GM18951 (cell line): ENCODE measurements at regions not wholly inside any gene's neighbourhood (a gene's known extent, or its start where the extent isn't known, plus 50 kb on each side); places are given as distances from the start of the nearest gene placed in this dataset.

Source experiments
- POLR2A ChIP-seq: IDR thresholded peaks from 4 replicates; pipeline ENCODE4 v1.6.1; 2011; ENCODE audit warnings: mild to moderate bottlenecking; ENCODE audit not compliant: insufficient read length, insufficient read depth; ENCODE audit errors: extremely low read depth
- in situ Hi-C: fragments of 300-500 bp; cut with MboI; formaldehyde crosslinking; loops from one replicate; pipeline ENCODE4 v1.12.0; 2022; ENCODE audit warnings: low sequenced_read_pairs, mixed read lengths, inconsistent platforms; ENCODE audit not compliant: unreplicated experiment

GRCh38 chr10:10662716-10663408 is 354.8 kb upstream of the CELF2 start:
- in situ Hi-C loops, result no loop called here
- TF ChIP-seq POLR2A, result no peak

- in situ Hi-C loops, result no loop called here
- TF ChIP-seq POLR2A, result no peak
These were observed 354.1 kb upstream of the CELF2 start for GRCh38 chr10:10663622-10664021.

- no peak for TF ChIP-seq POLR2A
- in situ Hi-C loops, result no loop called here
These were observed 351.9 kb upstream of the CELF2 start for GRCh38 chr10:10665750-10666149.

- no peak for TF ChIP-seq POLR2A
- in situ Hi-C loops, result no loop called here
These were observed 350.2 kb upstream of the CELF2 start for GRCh38 chr10:10667466-10667865.

- TF ChIP-seq POLR2A, result no peak
- in situ Hi-C loops, result no loop called here
These were observed 340.7 kb upstream of the CELF2 start for GRCh38 chr10:10676972-10677371.

GRCh38 chr10:10677479-10677878 is 340.2 kb upstream of the CELF2 start:
- in situ Hi-C loops, result no loop called here
- no peak for TF ChIP-seq POLR2A

- in situ Hi-C loops, result no loop called here
- no peak for TF ChIP-seq POLR2A
These were observed 337.2 kb upstream of the CELF2 start for GRCh38 chr10:10680496-10680895.

- in situ Hi-C loops, result no loop called here
- no peak for TF ChIP-seq POLR2A
These were observed 332.7 kb upstream of the CELF2 start for GRCh38 chr10:10684972-10685371.

GRCh38 chr10:10685566-10685965 is 332.1 kb upstream of the CELF2 start:
- in situ Hi-C loops, result no loop called here
- TF ChIP-seq POLR2A, result no peak

GRCh38 chr10:10687751-10688150 is 329.9 kb upstream of the CELF2 start:
- no peak for TF ChIP-seq POLR2A
- in situ Hi-C loops, result no loop called here

- in situ Hi-C loops, result no loop called here
- no peak for TF ChIP-seq POLR2A
These were observed 318.2 kb upstream of the CELF2 start for GRCh38 chr10:10699427-10699826.

GRCh38 chr10:10701084-10701611 is 316.5 kb upstream of the CELF2 start:
- in situ Hi-C loops, result no loop called here

GRCh38 chr10:10702211-10702610 is 315.5 kb upstream of the CELF2 start:
- no peak for TF ChIP-seq POLR2A
- in situ Hi-C loops, result no loop called here

More at GRCh38 chr10:10701084-10701611, 316.5 kb upstream of the CELF2 start:
- TF ChIP-seq POLR2A, result no peak

- in situ Hi-C loops, result no loop called here
- no peak for TF ChIP-seq POLR2A
These were observed 314.3 kb upstream of the CELF2 start for GRCh38 chr10:10703382-10703781.
